GM19467 (cell line): ENCODE measurements at regions not wholly inside any gene's neighbourhood (a gene's known extent, or its start where the extent isn't known, plus 50 kb on each side); places are given as distances from the start of the nearest gene placed in this dataset.

Source experiments
- ATAC-seq: cut with Tn5 transposase; IDR thresholded peaks from one replicate; pipeline ENCODE4 v1.9.1; 2021; ENCODE audit warnings: mild to moderate bottlenecking, moderate library complexity; ENCODE audit not compliant: unreplicated experiment

DNA sequence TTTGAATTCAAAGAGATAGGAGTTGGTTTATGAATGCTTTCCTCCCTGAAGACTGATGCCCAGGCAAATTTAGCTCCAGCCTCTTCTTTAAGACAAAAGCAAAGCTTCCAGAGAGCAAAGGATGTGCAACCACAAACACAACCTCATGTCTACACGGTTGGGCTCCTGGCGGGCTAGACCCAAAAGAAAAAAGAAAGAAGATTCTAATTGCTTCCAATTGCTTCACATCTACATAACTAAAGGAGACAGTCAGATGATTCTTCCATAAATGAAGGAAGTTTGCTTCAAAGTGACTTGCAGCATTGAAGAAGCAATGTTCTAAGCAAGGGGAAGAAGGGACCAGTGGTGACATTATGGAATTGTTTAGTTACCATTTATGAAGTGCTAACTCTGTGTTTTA, 1603.0 kb upstream of the TENM3 start:
- no peak for ATAC-seq

- no peak for ATAC-seq
These were observed 1601.7 kb upstream of the TENM3 start for GRCh38 chr4:180641495-180641894.

- ATAC-seq = no peak
These were observed 1600.5 kb upstream of the TENM3 start for GRCh38 chr4:180642732-180643131.

GRCh38 chr4:180650273-180650672, 1592.9 kb upstream of the TENM3 start:
- ATAC-seq = peak; percentile 67

- ATAC-seq = no peak
These were observed 1590.7 kb upstream of the TENM3 start for GRCh38 chr4:180652533-180652932.

- ATAC-seq = no peak
These were observed 1587.3 kb upstream of the TENM3 start for GRCh38 chr4:180655886-180656285.

- ATAC-seq = no peak
These were observed 1585.3 kb upstream of the TENM3 start for GRCh38 chr4:180657881-180658280.

- ATAC-seq = peak; percentile 84
These were observed 1578.3 kb upstream of the TENM3 start for GRCh38 chr4:180664766-180665368.

DNA sequence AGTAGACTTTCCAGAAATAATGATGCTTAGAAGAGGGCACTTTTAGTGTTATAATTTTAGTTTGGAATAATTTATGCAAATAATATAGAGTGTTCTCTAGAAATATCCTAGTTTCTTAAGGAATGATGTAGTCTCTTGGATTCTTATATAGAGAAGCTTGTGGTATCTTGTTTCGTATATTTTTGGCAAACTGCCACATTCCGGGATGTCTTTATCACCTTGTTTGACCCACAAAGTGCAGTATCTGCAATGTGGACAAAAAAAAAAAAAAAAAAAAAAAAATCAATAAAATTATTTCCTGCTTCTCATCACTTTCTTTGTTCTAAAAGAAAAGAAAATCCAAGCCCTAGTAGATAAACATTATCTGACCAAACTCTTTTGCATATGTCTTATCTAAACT, 1577.7 kb upstream of the TENM3 start:
- ATAC-seq = no peak

GRCh38 chr4:180665994-180666824, 1577.0 kb upstream of the TENM3 start:
- ATAC-seq = peak; percentile 90

GRCh38 chr4:180668732-180669131, 1574.5 kb upstream of the TENM3 start:
- ATAC-seq = no peak

- ATAC-seq = no peak
These were observed 1573.5 kb upstream of the TENM3 start for GRCh38 chr4:180669680-180670079.

DNA sequence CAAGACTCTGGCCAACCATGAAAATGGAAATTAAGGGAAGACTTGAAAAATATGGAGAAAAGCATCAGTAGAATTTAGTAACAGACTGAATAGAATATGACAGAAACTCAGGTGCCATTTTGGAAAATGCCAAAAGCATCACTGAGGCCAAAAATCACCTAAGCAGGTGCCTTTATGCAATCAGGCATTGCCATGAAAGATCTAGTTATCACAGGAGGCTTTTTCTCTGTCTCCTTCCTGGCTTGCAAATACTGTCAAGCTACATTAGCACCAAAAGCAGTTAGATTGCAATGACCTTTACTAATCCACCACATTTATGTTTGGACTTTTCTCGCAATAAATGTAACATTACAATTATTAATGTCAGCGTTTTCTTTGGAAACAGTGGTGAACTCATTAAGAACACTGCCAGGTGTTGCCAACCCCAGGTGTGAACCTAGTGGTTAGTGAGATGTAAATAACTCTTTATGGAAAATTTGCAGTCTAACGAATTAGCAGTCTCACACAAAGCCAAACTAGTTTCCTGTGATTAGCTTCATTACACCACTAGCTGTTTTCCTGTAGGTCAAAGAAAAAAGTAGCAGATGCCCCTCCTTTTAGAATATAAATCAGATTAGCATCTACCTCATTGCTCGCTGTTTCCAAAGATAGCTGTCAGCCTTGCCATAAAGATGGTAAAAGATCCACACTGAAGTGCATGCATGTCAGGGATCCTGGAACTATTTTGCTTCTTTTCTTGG, 1568.4 kb upstream of the TENM3 start:
- ATAC-seq = no peak

DNA sequence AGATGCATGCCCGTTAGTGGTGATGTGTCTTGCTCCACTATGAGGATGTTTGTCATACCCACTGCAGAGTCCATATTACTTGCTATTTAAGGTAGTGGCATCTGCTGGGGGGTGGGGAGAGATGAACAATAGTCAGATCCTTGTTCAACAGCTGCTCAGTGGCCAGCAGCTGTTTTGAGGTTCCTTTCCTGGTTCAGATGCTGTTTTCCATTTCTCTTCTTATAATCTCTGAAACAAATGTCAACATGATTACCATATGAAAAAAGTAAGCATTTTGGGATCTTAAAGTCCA, 1567.9 kb upstream of the TENM3 start:
- no peak for ATAC-seq

DNA sequence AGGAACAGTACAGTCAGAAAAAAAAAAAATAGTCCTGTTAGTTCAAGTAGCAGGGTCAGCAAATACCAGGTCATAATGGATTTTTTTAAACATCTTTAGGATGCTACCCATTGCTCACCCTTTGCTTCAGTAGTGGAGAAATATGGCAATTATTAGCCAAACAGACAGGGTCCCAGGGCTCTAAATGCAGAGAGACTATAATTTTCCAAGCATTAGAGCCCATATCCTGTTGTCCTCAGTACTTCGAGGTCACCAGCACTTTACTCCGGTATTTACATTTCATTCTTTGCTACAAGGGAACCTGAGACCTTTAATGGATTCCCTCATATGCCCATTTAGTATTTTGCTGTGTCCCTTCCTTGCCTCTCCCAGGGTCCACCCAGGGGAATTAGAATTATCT, 1562.9 kb upstream of the TENM3 start:
- no peak for ATAC-seq

DNA sequence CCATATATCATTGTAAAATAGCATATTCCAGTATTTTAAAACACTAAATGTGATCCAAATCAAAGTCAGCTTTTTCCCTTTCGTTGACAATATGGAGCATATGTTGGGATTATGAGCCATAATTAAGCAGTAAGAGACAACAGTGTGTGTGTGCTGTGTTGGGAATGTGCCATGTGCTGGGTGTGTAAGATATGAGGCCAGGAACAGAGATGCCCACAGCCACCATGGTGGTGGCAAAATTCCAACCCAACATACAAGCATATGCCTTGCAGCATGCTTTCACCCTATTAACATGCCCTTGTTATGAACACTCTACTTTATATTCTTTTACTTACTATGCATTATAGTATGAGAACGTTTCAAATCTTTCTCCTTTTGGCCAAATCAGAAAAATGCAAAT, 1560.4 kb upstream of the TENM3 start:
- ATAC-seq = no peak

GRCh38 chr4:180683186-180683585, 1560.0 kb upstream of the TENM3 start:
- ATAC-seq = no peak

GRCh38 chr4:180688480-180688879, 1554.7 kb upstream of the TENM3 start:
- no peak for ATAC-seq

DNA sequence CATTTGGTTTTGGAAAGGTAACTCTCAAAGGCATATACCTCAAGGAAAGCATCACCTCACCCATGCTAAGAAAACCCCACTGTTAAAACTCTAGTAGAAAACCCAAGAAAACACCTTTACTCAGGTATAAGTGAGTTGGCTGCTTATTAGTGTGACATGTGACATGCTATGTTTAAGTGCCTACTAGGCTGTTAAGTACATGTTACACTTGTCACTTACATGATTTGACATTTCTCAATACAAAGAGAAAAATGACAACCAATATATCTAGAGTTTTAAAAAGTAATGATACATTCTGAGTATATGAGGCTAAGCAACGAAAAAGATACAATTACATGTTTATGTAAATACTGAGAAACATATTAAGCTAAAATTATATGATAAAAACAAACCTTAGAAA, 1548.3 kb upstream of the TENM3 start:
- ATAC-seq = no peak

GRCh38 chr4:180695851-180696250, 1547.4 kb upstream of the TENM3 start:
- no peak for ATAC-seq

GRCh38 chr4:180696460-180697092, 1546.6 kb upstream of the TENM3 start:
- ATAC-seq = no peak
